Chondrocyte (in vitro differentiated cells): ENCODE measurements at regions not wholly inside any gene's neighbourhood (a gene's known extent, or its start where the extent isn't known, plus 50 kb on each side); places are given as distances from the start of the nearest gene placed in this dataset.

ENCODE experiments used
- DNase-seq: peaks from one replicate; pipeline ENCODE4 v3.0.0; 2021; ENCODE audit warnings: mixed read lengths, low spot score
- H3K27ac Mint-ChIP-seq: one replicate; pipeline ENCODE4 v1.8.0; 2021; ENCODE audit warnings: mild to moderate bottlenecking, moderate library complexity, mixed read lengths; ENCODE audit not compliant: unreplicated experiment
- H3K27me3 Mint-ChIP-seq: 2 replicates; pipeline ENCODE4 v1.8.0; 2021; ENCODE audit warnings: low read depth, mixed read lengths
- H3K36me3 Mint-ChIP-seq: 2 replicates; pipeline ENCODE4 v1.8.0; 2021; ENCODE audit warnings: low read depth, mixed read lengths
- H3K4me1 Mint-ChIP-seq: 2 replicates; pipeline ENCODE4 v1.8.0; 2021; ENCODE audit warnings: low read depth, mild to moderate bottlenecking, mixed read lengths
- H3K4me3 Mint-ChIP-seq: one replicate; pipeline ENCODE4 v1.8.0; 2021; ENCODE audit warnings: mild to moderate bottlenecking, moderate library complexity, mixed read lengths; ENCODE audit not compliant: unreplicated experiment
- H3K9me3 Mint-ChIP-seq: 2 replicates; pipeline ENCODE4 v1.8.0; 2021; ENCODE audit warnings: low read depth, mixed read lengths
- TF ChIP-seq, protein P1 (sequence below): fragments of 200-600 bp; sonication (generic); IDR thresholded peaks from 2 replicates; pipeline ENCODE4 v1.5.0; 2021; ENCODE audit warnings: antibody characterized with exemption, mild to moderate bottlenecking, moderate library complexity

DNA sequence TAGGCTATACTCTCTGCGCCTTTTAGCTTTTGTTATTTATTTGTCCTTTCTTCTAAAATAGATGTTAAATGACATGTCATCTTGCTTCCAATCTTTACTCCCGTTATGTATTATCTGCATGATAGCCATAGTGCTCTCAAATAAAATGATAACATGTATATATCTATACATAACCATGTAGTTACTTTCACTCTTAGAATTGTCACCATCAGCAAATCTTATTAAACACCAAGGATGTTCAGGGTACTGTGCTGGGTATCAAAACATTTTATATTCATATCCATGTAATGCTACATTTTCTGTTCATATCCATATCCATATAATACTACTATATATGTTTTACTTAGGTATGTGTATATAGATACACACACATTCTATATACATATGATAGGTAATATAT lies 176.4 kb upstream of the CHST9 start:
- peaks cover 19% of the 10 kb centered on the region for H3K27me3 Mint-ChIP-seq
- no peaks in the 10 kb centered on the region for H3K4me1 Mint-ChIP-seq
- no peak overlapping the region for H3K4me3 Mint-ChIP-seq
- TF ChIP-seq, protein P1, sequence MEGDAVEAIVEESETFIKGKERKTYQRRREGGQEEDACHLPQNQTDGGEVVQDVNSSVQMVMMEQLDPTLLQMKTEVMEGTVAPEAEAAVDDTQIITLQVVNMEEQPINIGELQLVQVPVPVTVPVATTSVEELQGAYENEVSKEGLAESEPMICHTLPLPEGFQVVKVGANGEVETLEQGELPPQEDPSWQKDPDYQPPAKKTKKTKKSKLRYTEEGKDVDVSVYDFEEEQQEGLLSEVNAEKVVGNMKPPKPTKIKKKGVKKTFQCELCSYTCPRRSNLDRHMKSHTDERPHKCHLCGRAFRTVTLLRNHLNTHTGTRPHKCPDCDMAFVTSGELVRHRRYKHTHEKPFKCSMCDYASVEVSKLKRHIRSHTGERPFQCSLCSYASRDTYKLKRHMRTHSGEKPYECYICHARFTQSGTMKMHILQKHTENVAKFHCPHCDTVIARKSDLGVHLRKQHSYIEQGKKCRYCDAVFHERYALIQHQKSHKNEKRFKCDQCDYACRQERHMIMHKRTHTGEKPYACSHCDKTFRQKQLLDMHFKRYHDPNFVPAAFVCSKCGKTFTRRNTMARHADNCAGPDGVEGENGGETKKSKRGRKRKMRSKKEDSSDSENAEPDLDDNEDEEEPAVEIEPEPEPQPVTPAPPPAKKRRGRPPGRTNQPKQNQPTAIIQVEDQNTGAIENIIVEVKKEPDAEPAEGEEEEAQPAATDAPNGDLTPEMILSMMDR, result no peak
- H3K36me3 Mint-ChIP-seq, result no peaks in the 10 kb centered on the region
- H3K9me3 Mint-ChIP-seq, result no peaks in the 10 kb centered on the region
- no peak overlapping the region for H3K27ac Mint-ChIP-seq
- no peak for DNase-seq

DNA sequence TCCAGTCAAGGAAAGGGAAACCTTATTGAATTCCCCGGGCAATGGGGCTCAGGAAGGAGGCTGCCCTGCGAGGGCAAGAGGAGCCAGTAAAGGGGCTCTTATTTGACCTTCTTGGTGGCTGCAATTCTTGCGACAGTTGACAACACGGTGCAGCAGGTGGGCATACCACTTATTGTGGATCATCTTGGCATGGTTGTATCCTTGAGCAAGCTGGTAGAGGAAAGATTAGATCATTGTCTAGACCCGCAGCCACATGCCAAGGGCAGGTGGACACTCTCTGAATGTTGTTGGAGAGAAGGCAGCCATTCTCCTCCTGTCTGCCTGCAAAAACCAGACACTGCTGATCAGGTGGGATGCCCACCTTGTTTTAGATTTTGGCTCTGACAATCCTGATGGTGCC lies 170.2 kb upstream of the CHST9 start:
- Mint-ChIP-seq H3K9me3 (no peaks in the 10 kb centered on the region), H3K27me3 (peaks cover 35% of the 10 kb centered on the region), H3K27ac (no peak overlapping the region), H3K4me3 (no peak overlapping the region), H3K4me1 (no peaks in the 10 kb centered on the region), H3K36me3 (no peaks in the 10 kb centered on the region)
- TF ChIP-seq, protein P1, result no peak
- DNase-seq, result no peak

DNA sequence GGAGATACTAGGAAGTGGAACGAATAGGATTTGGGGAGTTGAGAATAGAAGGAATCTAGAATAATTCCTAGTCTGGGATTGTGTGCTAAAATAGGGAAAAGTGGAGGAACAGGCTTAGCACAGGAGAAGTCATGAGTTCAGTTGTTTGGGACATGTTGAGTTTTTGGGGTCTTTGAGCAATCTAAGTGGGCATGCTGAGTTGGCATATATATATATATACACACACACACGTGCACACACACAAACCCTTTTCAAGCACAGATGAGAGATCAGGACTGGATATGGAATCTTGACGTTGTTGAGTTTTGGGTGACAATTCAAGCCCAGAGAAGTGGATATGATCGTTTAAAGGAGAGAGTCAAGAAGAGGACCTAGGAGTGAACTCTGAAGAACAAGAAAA lies 168.2 kb upstream of the CHST9 start:
- no peak overlapping the region for H3K27ac Mint-ChIP-seq
- H3K27me3 Mint-ChIP-seq, result peaks cover 33% of the 10 kb centered on the region
- TF ChIP-seq, protein P1, result no peak
- no peak overlapping the region for H3K4me3 Mint-ChIP-seq
- no peaks in the 10 kb centered on the region for H3K36me3 Mint-ChIP-seq
- DNase-seq, result no peak
- H3K9me3 Mint-ChIP-seq, result no peaks in the 10 kb centered on the region
- H3K4me1 Mint-ChIP-seq, result no peaks in the 10 kb centered on the region

DNA sequence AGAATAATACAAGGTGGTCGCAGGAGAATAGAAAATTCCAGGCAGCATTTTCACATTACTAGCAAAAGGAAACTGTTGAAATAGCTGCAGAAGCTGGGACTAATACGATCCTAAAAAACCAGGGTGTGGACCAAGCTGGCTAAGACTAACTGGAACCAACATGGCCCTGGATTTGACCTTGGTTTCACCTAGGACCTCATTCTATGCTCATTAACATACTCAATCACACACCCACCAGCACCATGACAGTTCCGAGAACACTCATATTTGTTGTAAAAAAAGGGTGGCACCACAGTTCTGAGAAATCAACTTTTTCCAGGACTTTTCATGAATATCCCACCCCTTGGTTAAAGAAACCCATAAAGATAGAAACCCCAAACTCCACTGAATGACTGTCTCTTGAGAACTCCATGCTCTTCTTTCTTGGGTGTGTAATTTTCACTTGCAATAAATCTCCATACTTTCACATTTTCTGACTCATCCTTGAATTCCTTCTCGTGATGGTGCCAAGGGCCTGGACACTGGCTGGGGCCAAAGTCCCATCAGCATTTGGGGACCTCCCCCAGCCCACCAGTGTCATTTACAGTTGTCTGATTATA lies 164.3 kb upstream of the CHST9 start:
- Mint-ChIP-seq H3K4me3 (no peak overlapping the region), H3K9me3 (no peaks in the 10 kb centered on the region), H3K27ac (no peak overlapping the region), H3K36me3 (no peaks in the 10 kb centered on the region), H3K27me3 (peaks cover 43% of the 10 kb centered on the region), H3K4me1 (no peaks in the 10 kb centered on the region)
- TF ChIP-seq, protein P1, result no peak
- DNase-seq, result no peak

DNA sequence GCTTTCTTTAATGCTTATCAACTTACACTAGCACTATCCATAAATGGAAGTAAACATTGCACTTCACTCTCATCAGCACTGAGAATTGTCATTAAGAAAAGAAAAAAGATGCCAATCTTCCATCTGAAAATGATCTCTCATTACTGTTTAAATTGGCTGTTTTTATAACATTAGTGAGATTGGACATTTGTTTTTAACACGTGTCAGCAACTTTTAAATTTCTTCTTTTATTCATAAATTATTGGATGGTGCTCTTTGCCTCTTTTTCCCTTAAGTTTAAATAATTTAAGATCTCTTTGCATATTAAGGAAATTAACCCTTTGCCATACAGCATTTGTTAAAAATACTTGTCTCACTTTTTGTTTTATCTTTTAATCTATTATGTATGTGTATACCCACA lies 146.5 kb upstream of the CHST9 start:
- Mint-ChIP-seq H3K27me3 (peaks cover 30% of the 10 kb centered on the region), H3K27ac (no peak overlapping the region), H3K4me3 (no peak overlapping the region), H3K4me1 (no peaks in the 10 kb centered on the region), H3K36me3 (no peaks in the 10 kb centered on the region), H3K9me3 (no peaks in the 10 kb centered on the region)
- no peak for DNase-seq
- TF ChIP-seq, protein P1, result no peak
